CD14-positive monocyte (primary cell): ENCODE measurements at regions not wholly inside any gene's neighbourhood (a gene's known extent, or its start where the extent isn't known, plus 50 kb on each side); places are given as distances from the start of the nearest gene placed in this dataset.
"Not testable (repeated sequence)": the region's sequence is repeated elsewhere in the genome, so short reads cannot be mapped to it uniquely, and the experiment has no call there.

Experiments
- DNase-seq, 3 donors: peaks; one replicate each; pipeline ENCODE4 v3.0.0-alpha.2; 2011 to 2022
- H2AFZ ChIP-seq: 2 replicates; pipeline ENCODE4 v1.6.0; 2012; ENCODE audit warnings: mild to moderate bottlenecking, low read depth, low read length, inconsistent platforms; ENCODE audit not compliant: insufficient read depth, poor library complexity, severe bottlenecking
- H3K27ac ChIP-seq, 2 donors: 1 replicate in 1 of 2; 2 replicates in 1 of 2; pipeline ENCODE4 v1.5.1; 2012 to 2013; ENCODE audit warnings: low read length in 2 of 2, control low read depth in 1 of 2, inconsistent platforms in 1 of 2, low read depth in 1 of 2, mild to moderate bottlenecking in 1 of 2
- H3K27me3 ChIP-seq, 2 donors: one replicate each; pipeline versions ENCODE4 v1.6.0 to v1.6.1; 2011 to 2013; ENCODE audit warnings: low read length in 2 of 2; ENCODE audit not compliant: control insufficient read depth in 2 of 2, insufficient read depth in 2 of 2
- H3K36me3 ChIP-seq, 2 donors: replicated peaks in 1 of 2; 1 replicate in 1 of 2; 2 replicates in 1 of 2; pipeline versions ENCODE4 v1.5.1 to v1.6.1; 2012 to 2013; ENCODE audit warnings: low read length in 2 of 2, control low read depth in 1 of 2, inconsistent platforms in 1 of 2, mild to moderate bottlenecking in 1 of 2; ENCODE audit not compliant: insufficient read depth in 2 of 2, control insufficient read depth in 1 of 2
- H3K4me1 ChIP-seq, 2 donors: 1 replicate in 1 of 2; 2 replicates in 1 of 2; pipeline versions ENCODE4 v1.5.1 to v1.6.1; 2012 to 2013; ENCODE audit warnings: low read length in 2 of 2, control low read depth in 1 of 2, inconsistent platforms in 1 of 2, mild to moderate bottlenecking in 1 of 2, moderate library complexity in 1 of 2; ENCODE audit not compliant: insufficient read depth in 2 of 2, control insufficient read depth in 1 of 2
- H3K4me2 ChIP-seq: replicated peaks from 2 replicates; pipeline ENCODE3; 2012; ENCODE audit warnings: low read length, moderate library complexity, mild to moderate bottlenecking; ENCODE audit not compliant: poor library complexity, severe bottlenecking; ENCODE audit errors: extremely low read depth
- H3K4me3 ChIP-seq, 3 experiments: fragments of 200-600 bp in 1 of 3; sonication (generic) in 1 of 3; replicated peaks in 1 of 3; 1 replicate in 2 of 3; 2 replicates in 1 of 3; pipeline ENCODE4 v1.5.1; 2011 to 2013; ENCODE audit warnings: low read length in 3 of 3, mild to moderate bottlenecking in 3 of 3, control low read depth in 2 of 3, low read depth in 2 of 3, inconsistent platforms in 1 of 3, moderate library complexity in 1 of 3
- H3K79me2 ChIP-seq: 2 replicates; pipeline ENCODE4 v1.6.0; 2012; ENCODE audit warnings: mild to moderate bottlenecking, control low read depth, inconsistent platforms, low read length, moderate library complexity; ENCODE audit not compliant: insufficient read depth
- H3K9ac ChIP-seq: 2 replicates; pipeline ENCODE4 v1.6.0; 2017; ENCODE audit warnings: low read length, mild to moderate bottlenecking; ENCODE audit not compliant: insufficient read depth, poor library complexity, severe bottlenecking
- H3K9me3 ChIP-seq, 2 donors: replicated peaks in 1 of 2; 1 replicate in 1 of 2; 2 replicates in 1 of 2; pipeline versions ENCODE4 v1.5.1 to v1.6.1; 2012 to 2013; ENCODE audit warnings: low read length in 2 of 2, control low read depth in 1 of 2; ENCODE audit not compliant: control insufficient read depth in 1 of 2, insufficient read depth in 1 of 2
- H4K20me1 ChIP-seq: 2 replicates; pipeline ENCODE4 v1.6.0; 2012; ENCODE audit warnings: mild to moderate bottlenecking, low read length, control low read depth, moderate library complexity; ENCODE audit not compliant: insufficient read depth
- H3K27ac Mint-ChIP-seq, 7 donors: one replicate each; pipeline ENCODE4 v1.8.0; 2020; ENCODE audit warnings: mild to moderate bottlenecking in 7 of 7, mixed read lengths in 7 of 7, moderate library complexity in 6 of 7, inconsistent platforms in 2 of 7
- H3K27me3 Mint-ChIP-seq, 3 donors: one replicate each; pipeline ENCODE4 v1.8.0; 2021 to 2022; ENCODE audit warnings: low read depth in 3 of 3, mild to moderate bottlenecking in 3 of 3, mixed read lengths in 3 of 3, moderate library complexity in 3 of 3, inconsistent platforms in 1 of 3
- H3K36me3 Mint-ChIP-seq, 2 donors: one replicate each; pipeline ENCODE4 v1.8.0; 2020; ENCODE audit warnings: mixed read lengths in 2 of 2, inconsistent platforms in 1 of 2, mild to moderate bottlenecking in 1 of 2
- H3K4me1 Mint-ChIP-seq: one replicate; pipeline ENCODE4 v1.8.0; 2020; ENCODE audit warnings: mild to moderate bottlenecking, mixed read lengths
- H3K4me3 Mint-ChIP-seq, 2 donors: one replicate each; pipeline ENCODE4 v1.8.0; 2020; ENCODE audit warnings: mild to moderate bottlenecking in 2 of 2, mixed read lengths in 2 of 2, moderate library complexity in 1 of 2
- H3K9me3 Mint-ChIP-seq, 7 donors: one replicate each; pipeline ENCODE4 v1.8.0; 2020 to 2022; ENCODE audit warnings: mixed read lengths in 7 of 7, mild to moderate bottlenecking in 6 of 7, moderate library complexity in 6 of 7, inconsistent platforms in 2 of 7
- WGBS: methylation state at CpG from one replicate; pipeline ENCODE4 v1.1.5; 2013; ENCODE audit warnings: missing lambda C conversion rate; ENCODE audit not compliant: insufficient coverage; 5-methylcytosine and 5-hydroxymethylcytosine counted together
- intact Hi-C, 2 donors: fragments of 100-400 bp; cut with micrococcal nuclease; formaldehyde crosslinking; loops; one replicate each; pipeline versions ENCODE4 v1.15.0 to v1.15.1; 2023

DNA sequence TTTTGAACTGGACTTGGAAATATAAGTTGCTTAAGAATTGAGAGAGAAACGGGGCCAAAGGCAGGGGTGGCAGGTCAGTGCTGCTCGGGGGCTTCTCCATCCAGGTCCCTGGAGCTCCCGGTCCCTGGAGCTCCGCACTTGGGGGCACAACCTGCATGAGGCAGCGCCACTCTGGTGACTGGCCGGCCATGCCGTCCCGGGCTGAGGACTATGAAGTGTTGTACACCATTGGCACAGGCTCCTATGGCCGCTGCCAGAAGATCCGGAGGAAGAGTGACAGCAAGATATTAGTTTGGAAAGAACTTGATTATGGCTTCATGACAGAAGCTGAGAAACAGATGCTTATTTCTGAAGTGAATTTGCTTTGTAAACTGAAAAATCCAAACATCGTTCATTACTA, 76.9 kb upstream of the POTEG start:
- H3K4me3 Mint-ChIP-seq, H3K79me2 ChIP-seq, H3K36me3 Mint-ChIP-seq, H2AFZ ChIP-seq, H3K27me3 ChIP-seq, H3K27ac ChIP-seq, H3K4me3 ChIP-seq, H4K20me1 ChIP-seq, H3K4me2 ChIP-seq, H3K4me1 Mint-ChIP-seq, H3K9me3 Mint-ChIP-seq, DNase-seq, H3K27me3 Mint-ChIP-seq, H3K9ac ChIP-seq, H3K36me3 ChIP-seq, intact Hi-C loops, H3K4me1 ChIP-seq, H3K9me3 ChIP-seq, H3K27ac Mint-ChIP-seq: not testable (repeated sequence)
- WGBS = no CpG with 5 or more reads among the region's 11 CpGs

DNA sequence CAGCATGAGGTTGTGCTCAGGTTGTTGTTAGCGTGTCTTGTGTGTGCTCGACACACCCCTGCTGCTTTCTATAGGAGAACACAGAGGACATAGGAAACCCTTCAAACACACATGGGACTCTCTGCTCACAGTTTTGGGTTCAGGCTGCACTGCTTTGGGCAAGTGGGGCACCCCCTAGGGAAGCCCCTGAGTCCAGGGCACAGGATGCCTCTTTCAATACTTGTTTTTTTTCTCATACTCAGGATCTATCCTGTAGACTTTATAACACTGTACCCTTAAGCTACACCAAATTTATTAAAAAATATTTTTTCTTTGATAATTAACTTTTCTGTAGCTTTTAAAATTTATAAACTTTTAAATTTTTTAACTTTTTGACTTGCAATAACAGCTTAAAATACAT, 55.3 kb upstream of the POTEG start:
- DNase-seq, H3K4me3 ChIP-seq, H3K36me3 ChIP-seq, H3K27me3 Mint-ChIP-seq, H3K9me3 Mint-ChIP-seq, H3K27ac Mint-ChIP-seq, H3K4me1 Mint-ChIP-seq, H3K36me3 Mint-ChIP-seq, H3K27me3 ChIP-seq, intact Hi-C loops, H3K9ac ChIP-seq, H3K79me2 ChIP-seq, H3K4me2 ChIP-seq, H4K20me1 ChIP-seq, H2AFZ ChIP-seq, H3K4me3 Mint-ChIP-seq, H3K4me1 ChIP-seq, H3K27ac ChIP-seq, H3K9me3 ChIP-seq: not testable (repeated sequence)
- 100% methylated on average over 1 of the region's 2 CpGs for WGBS

DNA sequence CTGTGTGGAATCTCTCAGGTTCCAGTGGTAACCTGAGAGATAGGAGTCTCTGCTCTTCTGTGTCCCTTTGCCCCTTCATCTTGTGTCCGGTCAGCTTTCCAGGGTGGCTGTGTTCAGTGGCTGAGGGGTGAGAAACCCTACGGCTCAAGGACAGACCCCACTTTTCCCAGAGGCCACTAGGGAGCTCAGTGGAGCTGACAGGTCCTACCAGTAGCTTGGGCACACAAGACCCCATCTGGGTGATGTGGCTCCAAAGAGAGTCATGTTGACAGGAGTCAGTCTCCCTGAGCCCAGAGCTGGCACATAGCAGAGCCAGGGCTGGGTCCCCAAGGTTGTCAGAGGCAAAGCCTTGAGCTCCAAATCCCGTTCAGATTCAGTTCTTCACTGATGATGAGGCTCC, 54.3 kb upstream of the POTEG start:
- H3K4me3 Mint-ChIP-seq, H3K27ac Mint-ChIP-seq, H3K79me2 ChIP-seq, H3K9ac ChIP-seq, intact Hi-C loops, H3K27me3 ChIP-seq, H3K27me3 Mint-ChIP-seq, H2AFZ ChIP-seq, H3K9me3 ChIP-seq, H3K4me2 ChIP-seq, H3K4me3 ChIP-seq, H3K36me3 Mint-ChIP-seq, H4K20me1 ChIP-seq, H3K9me3 Mint-ChIP-seq, H3K4me1 Mint-ChIP-seq, DNase-seq, H3K27ac ChIP-seq, H3K36me3 ChIP-seq, H3K4me1 ChIP-seq: not testable (repeated sequence)
- WGBS = 93% methylated on average over 2 of the region's 3 CpGs

DNA sequence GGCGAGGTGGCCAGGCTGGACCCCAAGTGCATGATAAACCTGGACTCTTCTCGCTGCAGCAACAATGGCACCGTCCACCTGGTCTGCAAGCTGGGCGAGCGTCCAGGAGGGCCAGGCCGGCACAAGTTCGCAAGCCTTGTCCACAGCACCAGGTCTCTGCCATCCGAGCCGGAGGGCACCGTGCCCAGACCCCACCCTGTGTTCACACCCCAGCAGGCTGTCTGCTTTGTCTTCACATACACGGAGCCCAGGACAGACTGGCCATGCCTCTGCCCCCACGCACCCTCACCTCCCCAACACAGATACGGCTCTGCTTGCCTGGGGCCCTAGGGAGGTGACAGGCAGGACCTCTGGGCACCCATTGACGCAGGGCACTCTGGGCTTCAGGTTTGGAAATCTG, 53.5 kb upstream of the POTEG start:
- WGBS = no CpG with 5 or more reads among the region's 14 CpGs
- H3K36me3 Mint-ChIP-seq, H3K4me1 ChIP-seq, intact Hi-C loops, H3K9me3 Mint-ChIP-seq, H3K4me3 ChIP-seq, H3K9me3 ChIP-seq, H3K4me1 Mint-ChIP-seq, H4K20me1 ChIP-seq, DNase-seq, H2AFZ ChIP-seq, H3K27ac Mint-ChIP-seq, H3K4me3 Mint-ChIP-seq, H3K27me3 ChIP-seq, H3K9ac ChIP-seq, H3K79me2 ChIP-seq, H3K27me3 Mint-ChIP-seq, H3K36me3 ChIP-seq, H3K4me2 ChIP-seq, H3K27ac ChIP-seq: not testable (repeated sequence)

DNA sequence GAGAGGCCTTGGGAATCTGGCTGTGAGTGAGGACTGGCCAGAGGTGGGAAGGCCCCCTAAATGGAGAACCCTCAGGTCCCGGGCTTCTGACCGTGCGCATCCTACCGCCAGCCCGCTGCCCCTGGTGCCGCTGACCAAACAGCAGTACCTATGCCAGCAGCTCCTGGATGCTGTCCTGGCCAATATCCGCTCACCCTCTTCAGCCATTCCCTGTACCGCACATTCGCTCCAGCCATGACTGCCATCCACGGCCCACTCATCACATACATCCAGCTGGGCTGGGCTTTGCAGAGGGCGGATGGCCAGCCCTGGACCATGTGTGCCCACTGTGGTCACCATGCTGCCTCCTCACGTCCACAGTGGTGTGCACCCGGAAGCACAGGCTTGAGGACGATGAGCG, 53.1 kb upstream of the POTEG start:
- H3K4me3 Mint-ChIP-seq, H3K36me3 Mint-ChIP-seq, H3K9me3 ChIP-seq, H2AFZ ChIP-seq, H3K4me2 ChIP-seq, H3K9ac ChIP-seq, H3K4me3 ChIP-seq, intact Hi-C loops, H3K27me3 ChIP-seq, H3K9me3 Mint-ChIP-seq, H3K27ac Mint-ChIP-seq, H3K4me1 Mint-ChIP-seq, H3K4me1 ChIP-seq, H4K20me1 ChIP-seq, H3K27me3 Mint-ChIP-seq, H3K79me2 ChIP-seq, DNase-seq, H3K27ac ChIP-seq, H3K36me3 ChIP-seq: not testable (repeated sequence)
- WGBS = 92% methylated on average over 7 of the region's 15 CpGs
